Trophoblast cell (in vitro differentiated cells and primary cell): ENCODE measurements at regions not wholly inside any gene's neighbourhood (a gene's known extent, or its start where the extent isn't known, plus 50 kb on each side); places are given as distances from the start of the nearest gene placed in this dataset.

Experiments used
- DNase-seq, 2 donors: peaks; one replicate each; pipeline ENCODE4 v3.0.0-alpha.2; 2016
- H2AFZ ChIP-seq: 2 replicates; pipeline ENCODE4 v1.6.1; 2013; ENCODE audit warnings: low read length, moderate library complexity, mild to moderate bottlenecking; ENCODE audit not compliant: insufficient read depth, poor library complexity
- H2AK5ac ChIP-seq: 2 replicates; pipeline ENCODE4 v1.6.1; 2013; ENCODE audit warnings: mild to moderate bottlenecking, low read length
- H2BK120ac ChIP-seq: 2 replicates; pipeline ENCODE4 v1.6.1; 2013; ENCODE audit warnings: low read length, mild to moderate bottlenecking, moderate library complexity; ENCODE audit not compliant: insufficient read depth, poor library complexity
- H2BK12ac ChIP-seq: 2 replicates; pipeline ENCODE4 v1.6.1; 2013; ENCODE audit warnings: mild to moderate bottlenecking, low read length, moderate library complexity
- H2BK5ac ChIP-seq: 2 replicates; pipeline ENCODE4 v1.6.1; 2013; ENCODE audit warnings: low read length, low read depth, moderate library complexity, mild to moderate bottlenecking; ENCODE audit not compliant: poor library complexity
- H3K14ac ChIP-seq: 2 replicates; pipeline ENCODE4 v1.6.1; 2013; ENCODE audit warnings: mild to moderate bottlenecking, low read length
- H3K18ac ChIP-seq: 2 replicates; pipeline ENCODE4 v1.6.1; 2013; ENCODE audit warnings: mild to moderate bottlenecking, low read length
- H3K23ac ChIP-seq: 2 replicates; pipeline ENCODE4 v1.6.1; 2013; ENCODE audit warnings: low read length
- H3K27ac ChIP-seq: 2 replicates; pipeline ENCODE4 v1.5.1; 2013; ENCODE audit warnings: low read depth, mild to moderate bottlenecking, inconsistent platforms, low read length, moderate library complexity
- H3K27me3 ChIP-seq: 2 replicates; pipeline ENCODE4 v1.6.1; 2013; ENCODE audit warnings: inconsistent platforms, mild to moderate bottlenecking, low read length, moderate library complexity; ENCODE audit not compliant: insufficient read depth
- H3K36me3 ChIP-seq, 2 experiments: 1 replicate in 1 of 2; 2 replicates in 1 of 2; pipeline ENCODE4 v1.6.1; 2013; ENCODE audit warnings: low read length in 2 of 2, mild to moderate bottlenecking in 2 of 2, moderate library complexity in 1 of 2; ENCODE audit not compliant: insufficient read depth in 2 of 2, control insufficient read depth in 1 of 2
- H3K4ac ChIP-seq: 2 replicates; pipeline ENCODE4 v1.6.1; 2013; ENCODE audit warnings: low read depth, mild to moderate bottlenecking, low read length, moderate library complexity
- H3K4me1 ChIP-seq, 2 experiments: 1 replicate in 1 of 2; 2 replicates in 1 of 2; pipeline ENCODE4 v1.6.1; 2013; ENCODE audit warnings: low read length in 2 of 2, mild to moderate bottlenecking in 2 of 2, moderate library complexity in 1 of 2; ENCODE audit not compliant: insufficient read depth in 2 of 2, control insufficient read depth in 1 of 2
- H3K4me2 ChIP-seq: 2 replicates; pipeline ENCODE4 v1.6.1; 2013; ENCODE audit warnings: inconsistent platforms, mild to moderate bottlenecking, low read length, moderate library complexity
- H3K4me3 ChIP-seq: 2 replicates; pipeline ENCODE4 v1.5.1; 2013; ENCODE audit warnings: mild to moderate bottlenecking, low read depth, low read length, inconsistent platforms
- H3K79me1 ChIP-seq: one replicate; pipeline ENCODE4 v1.6.1; 2013; ENCODE audit warnings: low read length
- H3K79me2 ChIP-seq: 2 replicates; pipeline ENCODE4 v1.6.1; 2013; ENCODE audit warnings: low read length, mild to moderate bottlenecking; ENCODE audit not compliant: control insufficient read depth, insufficient read depth, poor library complexity
- H3K9ac ChIP-seq: 2 replicates; pipeline ENCODE4 v1.6.1; 2013; ENCODE audit warnings: mild to moderate bottlenecking, low read length
- H3K9me3 ChIP-seq: 2 replicates; pipeline ENCODE4 v1.6.1; 2013; ENCODE audit warnings: low read depth, mild to moderate bottlenecking, control low read depth, inconsistent platforms, low read length; ENCODE audit not compliant: insufficient read depth
- H4K12ac ChIP-seq: 2 replicates; pipeline ENCODE4 v1.6.1; 2013; ENCODE audit warnings: low read depth, mild to moderate bottlenecking, low read length, moderate library complexity
- H4K8ac ChIP-seq: 2 replicates; pipeline ENCODE4 v1.6.1; 2013; ENCODE audit warnings: low read depth, mild to moderate bottlenecking, low read length, moderate library complexity
- H4K91ac ChIP-seq: one replicate; pipeline ENCODE4 v1.6.1; 2013; ENCODE audit warnings: low read depth, mild to moderate bottlenecking, low read length, moderate library complexity
- WGBS: extraction: QIAGEN DNeasy Blood & Tissue Kit; methylation state at CpG from one replicate; pipeline ENCODE4 v1.1.7; 2013; ENCODE audit warnings: missing lambda C conversion rate; ENCODE audit not compliant: insufficient read length, insufficient coverage; ENCODE audit errors: extremely low coverage; 5-methylcytosine and 5-hydroxymethylcytosine counted together

DNA sequence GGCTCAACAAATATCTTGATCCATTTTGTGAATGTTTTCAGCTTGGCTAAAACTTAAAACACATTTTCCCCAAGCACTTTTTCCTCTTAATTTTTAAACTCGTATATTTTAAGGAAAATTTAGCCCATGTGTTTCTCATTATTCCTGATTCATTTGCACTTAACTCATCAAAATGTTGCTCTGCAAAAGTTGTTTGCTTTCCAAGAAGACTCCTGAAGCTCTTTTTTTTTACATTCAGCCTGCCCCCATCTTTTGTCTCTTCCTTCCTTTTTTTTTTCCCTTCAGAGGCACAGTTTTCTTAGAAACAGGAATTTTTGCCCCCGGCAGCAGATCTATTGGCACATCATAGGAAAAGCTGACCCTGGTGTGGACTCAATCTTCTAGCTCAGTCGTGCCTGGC lies 155.0 kb upstream of the SALL1 start:
- Histone ChIP-seq H3K79me1 (no peaks in the 10 kb centered on the region), H3K27ac (no peak overlapping the region), H4K8ac (no peak overlapping the region), H3K23ac (no peak overlapping the region), H2AK5ac (no peak overlapping the region), H3K36me3 (no peaks in the 10 kb centered on the region), H3K79me2 (no peaks in the 10 kb centered on the region), H3K4me2 (no peak overlapping the region), H3K27me3 (no peaks in the 10 kb centered on the region), H3K4ac (no peak overlapping the region), H3K14ac (no peak overlapping the region), H2BK5ac (no peak overlapping the region), H3K18ac (no peak overlapping the region), H3K4me1 (no peaks in the 10 kb centered on the region), H3K9ac (no peak overlapping the region), H4K91ac (no peak overlapping the region), H2BK120ac (no peak overlapping the region), H3K4me3 (no peak overlapping the region), H2AFZ (no peak overlapping the region), H2BK12ac (no peak overlapping the region), H4K12ac (no peak overlapping the region), H3K9me3 (no peaks in the 10 kb centered on the region)
- no peak for DNase-seq
- WGBS: no CpG with 5 or more reads among the region's 3 CpGs

DNA sequence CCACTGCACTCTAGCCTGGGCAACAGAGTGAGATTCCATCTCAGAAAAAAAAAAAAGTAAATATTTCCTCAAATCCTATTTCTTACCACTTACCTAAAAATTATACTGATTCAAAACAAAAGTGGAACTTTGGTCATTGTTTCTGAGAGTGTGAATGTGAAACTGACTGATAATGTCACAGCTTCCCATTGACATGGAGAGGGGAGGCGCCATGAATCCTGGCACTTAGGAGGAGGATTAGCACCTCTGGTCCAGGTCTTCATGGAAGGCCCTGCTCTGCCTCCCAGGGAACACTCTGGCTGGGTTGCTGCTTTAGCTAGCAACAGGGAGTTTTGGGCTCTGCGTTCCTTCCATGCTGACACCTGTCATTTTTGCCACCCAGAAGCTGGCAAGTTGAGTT lies 154.3 kb upstream of the SALL1 start:
- H3K36me3 ChIP-seq: no peaks in the 10 kb centered on the region
- H3K9ac ChIP-seq: no peak overlapping the region
- H3K14ac ChIP-seq: no peak overlapping the region
- H3K79me1 ChIP-seq: no peaks in the 10 kb centered on the region
- no peak overlapping the region for H2BK120ac ChIP-seq
- no peak for DNase-seq
- no peak overlapping the region for H2AFZ ChIP-seq
- no peak overlapping the region for H4K12ac ChIP-seq
- no peak overlapping the region for H4K8ac ChIP-seq
- no peaks in the 10 kb centered on the region for H3K79me2 ChIP-seq
- no peak overlapping the region for H4K91ac ChIP-seq
- H3K4ac ChIP-seq: no peak overlapping the region
- no peaks in the 10 kb centered on the region for H3K4me1 ChIP-seq
- no peaks in the 10 kb centered on the region for H3K27me3 ChIP-seq
- no CpG with 5 or more reads among the region's 2 CpGs for WGBS
- H2BK12ac ChIP-seq: no peak overlapping the region
- no peak overlapping the region for H2BK5ac ChIP-seq
- no peak overlapping the region for H3K18ac ChIP-seq
- H2AK5ac ChIP-seq: no peak overlapping the region
- H3K23ac ChIP-seq: no peak overlapping the region
- H3K9me3 ChIP-seq: no peaks in the 10 kb centered on the region
- no peak overlapping the region for H3K27ac ChIP-seq
- no peak overlapping the region for H3K4me2 ChIP-seq
- no peak overlapping the region for H3K4me3 ChIP-seq

DNA sequence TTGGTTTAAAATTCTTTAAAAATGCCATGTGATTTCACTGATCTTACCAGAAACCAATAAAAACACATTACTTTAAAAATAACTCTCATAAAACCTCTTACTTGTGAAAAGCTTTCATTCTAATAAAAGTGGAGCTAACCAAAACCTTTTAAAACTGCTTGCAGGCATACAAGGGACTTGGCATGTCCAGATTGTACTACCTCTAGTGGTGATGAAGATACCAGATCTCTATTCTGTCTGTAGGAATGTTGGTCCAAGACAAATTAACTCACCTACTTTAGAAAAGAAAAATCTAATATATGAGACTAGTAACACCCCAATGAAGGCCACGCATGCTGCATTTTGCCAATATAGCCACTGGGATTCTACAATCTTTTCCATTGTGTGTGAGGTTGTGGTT lies 151.0 kb upstream of the SALL1 start:
- H3K27ac ChIP-seq: no peak overlapping the region
- peaks cover 2% of the 10 kb centered on the region for H3K9me3 ChIP-seq
- H2BK120ac ChIP-seq: no peak overlapping the region
- no peaks in the 10 kb centered on the region for H3K27me3 ChIP-seq
- no peak for DNase-seq
- H3K23ac ChIP-seq: no peak overlapping the region
- H4K91ac ChIP-seq: no peak overlapping the region
- no peak overlapping the region for H2BK5ac ChIP-seq
- H2AK5ac ChIP-seq: no peak overlapping the region
- H4K8ac ChIP-seq: no peak overlapping the region
- no peak overlapping the region for H2BK12ac ChIP-seq
- H3K4me2 ChIP-seq: no peak overlapping the region
- H3K4me3 ChIP-seq: no peak overlapping the region
- H3K79me2 ChIP-seq: no peaks in the 10 kb centered on the region
- no peak overlapping the region for H2AFZ ChIP-seq
- no peak overlapping the region for H3K9ac ChIP-seq
- H3K18ac ChIP-seq: no peak overlapping the region
- H3K4ac ChIP-seq: no peak overlapping the region
- no peak overlapping the region for H3K14ac ChIP-seq
- no peaks in the 10 kb centered on the region for H3K4me1 ChIP-seq
- no peak overlapping the region for H4K12ac ChIP-seq
- H3K36me3 ChIP-seq: no peaks in the 10 kb centered on the region
- WGBS: no CpG with 5 or more reads among the region's 1 CpG
- H3K79me1 ChIP-seq: no peaks in the 10 kb centered on the region

DNA sequence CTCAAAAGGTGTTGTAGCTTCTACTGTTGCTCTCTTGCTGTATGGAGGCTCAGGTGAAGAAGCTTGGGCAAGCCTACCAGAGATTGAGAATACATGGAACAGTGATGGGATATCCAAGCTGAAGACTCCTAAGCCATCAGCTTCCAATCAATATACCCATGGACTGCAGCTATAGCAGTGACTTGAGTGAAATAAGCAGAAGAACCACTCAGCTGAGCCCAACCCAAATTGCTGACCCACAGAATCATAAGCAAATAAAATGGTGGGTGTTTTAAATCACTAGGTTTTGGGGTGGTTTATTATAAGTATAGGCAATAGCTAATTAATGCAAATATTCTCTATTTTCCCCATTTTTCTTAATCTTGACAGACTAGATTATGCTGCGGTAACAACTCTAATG lies 147.7 kb upstream of the SALL1 start:
- H3K4me2 ChIP-seq: no peak overlapping the region
- no peaks in the 10 kb centered on the region for H3K79me2 ChIP-seq
- H2AK5ac ChIP-seq: no peak overlapping the region
- no peak overlapping the region for H3K9ac ChIP-seq
- H3K4me1 ChIP-seq: no peaks in the 10 kb centered on the region
- peaks cover 2% of the 10 kb centered on the region for H3K9me3 ChIP-seq
- H4K91ac ChIP-seq: no peak overlapping the region
- no peak overlapping the region for H2BK120ac ChIP-seq
- H3K4me3 ChIP-seq: no peak overlapping the region
- H3K27ac ChIP-seq: no peak overlapping the region
- no peaks in the 10 kb centered on the region for H3K79me1 ChIP-seq
- H4K8ac ChIP-seq: no peak overlapping the region
- no peak overlapping the region for H2BK5ac ChIP-seq
- no peak overlapping the region for H3K4ac ChIP-seq
- H3K14ac ChIP-seq: no peak overlapping the region
- no peak overlapping the region for H3K18ac ChIP-seq
- no peak overlapping the region for H3K23ac ChIP-seq
- H4K12ac ChIP-seq: no peak overlapping the region
- H2BK12ac ChIP-seq: no peak overlapping the region
- H2AFZ ChIP-seq: no peak overlapping the region
- no peaks in the 10 kb centered on the region for H3K36me3 ChIP-seq
- DNase-seq: no peak
- no CpG with 5 or more reads among the region's 1 CpG for WGBS
- no peaks in the 10 kb centered on the region for H3K27me3 ChIP-seq
